HepG2 (cell line): ENCODE measurements at regions not wholly inside any gene's neighbourhood (a gene's known extent, or its start where the extent isn't known, plus 50 kb on each side); places are given as distances from the start of the nearest gene placed in this dataset.

ENCODE experiments used
- ATAC-seq: fragments of 200-7000 bp; cut with Tn5 transposase; 3 replicates; pipeline ENCODE4 v1.9.1; 2020; ENCODE audit warnings: mild to moderate bottlenecking, moderate library complexity
- BruUV-seq: library from RNA; stranded (reverse); fragments of 400-500 nt; replicated peaks from 2 replicates; lab custom pipeline; 2021; lab: Mats Ljungman, UMichigan
- CTCF ChIA-PET: fragments of 300-600 bp; formaldehyde crosslinking; extraction: SDS; loops from one replicate; lab custom pipeline; 2021; ENCODE audit warnings: low total read pairs, inconsistent platforms, low intra/inter-chr PET ratio; lab: Yijun Ruan, JAX
- POLR2A ChIA-PET: fragments of 350-600 bp; sonication (Branson Sonifier 250); formaldehyde crosslinking; loops from one replicate; lab custom pipeline; 2020; ENCODE audit warnings: antibody characterized with exemption, inconsistent platforms; lab: Yijun Ruan, JAX
- DNase-seq: peaks from one replicate; pipeline ENCODE4 v3.0.0-alpha.2; 2015; ENCODE audit warnings: low spot score
- FAIRE-seq: peaks from 3 replicates; lab custom pipeline; 2011; peaks lifted over from hg19 to GRCh38; lab: Jason Lieb, UNC
- H2AFZ ChIP-seq: one replicate; pipeline ENCODE4 v1.6.1; 2011; ENCODE audit warnings: low read length, inconsistent platforms
- H3K27ac ChIP-seq: fragments of 300-600 bp; 3 replicates; pipeline ENCODE4 v1.8.0; 2011; ENCODE audit warnings: mixed run types, mild to moderate bottlenecking, mixed read lengths, low read length, inconsistent platforms; ENCODE audit not compliant: insufficient read depth; ENCODE audit errors: extremely low read length
- H3K27me3 ChIP-seq, 2 experiments: fragments of 200-600 bp in 1 of 2; 2 replicates in 1 of 2; 3 replicates in 1 of 2; pipeline versions ENCODE4 v1.6.0 to v1.8.0; 2011; ENCODE audit warnings: low read length in 2 of 2, mild to moderate bottlenecking in 2 of 2, moderate library complexity in 2 of 2, inconsistent platforms in 1 of 2; ENCODE audit not compliant: insufficient read depth in 2 of 2, control insufficient read depth in 1 of 2
- H3K36me3 ChIP-seq, 2 experiments: fragments of 200-600 bp in 1 of 2; replicated peaks in 1 of 2; 2 replicates in 1 of 2; 3 replicates in 1 of 2; pipeline versions ENCODE4 v1.5.1 to v1.8.0; 2011; ENCODE audit warnings: low read length in 2 of 2, inconsistent platforms in 1 of 2; ENCODE audit not compliant: insufficient read depth in 2 of 2, control insufficient read depth in 1 of 2
- H3K4me1 ChIP-seq: 2 replicates; pipeline ENCODE4 v1.5.1; 2012; ENCODE audit warnings: low read length, inconsistent platforms; ENCODE audit not compliant: insufficient read depth
- H3K4me2 ChIP-seq: 2 replicates; pipeline ENCODE4 v1.6.0; 2011; ENCODE audit warnings: low read depth, low read length, inconsistent platforms
- H3K4me3 ChIP-seq, 3 experiments: fragments of 200-600 bp in 1 of 3; sonication (generic), shearing (Covaris generic) in 1 of 3; replicated peaks in 1 of 3; 2 replicates each; pipeline ENCODE4 v1.5.1; 2011 to 2016; ENCODE audit warnings: low read length in 3 of 3, inconsistent platforms in 2 of 3, low read depth in 2 of 3, mild to moderate bottlenecking in 2 of 3, control low read depth in 1 of 3, mixed read lengths in 1 of 3; ENCODE audit not compliant: insufficient read depth in 1 of 3
- H3K79me2 ChIP-seq: one replicate; pipeline ENCODE4 v1.6.1; 2011; ENCODE audit warnings: low read length, inconsistent platforms; ENCODE audit not compliant: insufficient read depth
- H3K9ac ChIP-seq: 2 replicates; pipeline ENCODE4 v1.6.0; 2011; ENCODE audit warnings: mild to moderate bottlenecking, low read depth, low read length, inconsistent platforms; ENCODE audit not compliant: insufficient read depth
- H3K9me3 ChIP-seq: 2 replicates; pipeline ENCODE4 v1.5.1; 2012; ENCODE audit warnings: mild to moderate bottlenecking, low read length
- H4K20me1 ChIP-seq: 2 replicates; pipeline ENCODE4 v1.6.0; 2011; ENCODE audit warnings: inconsistent platforms, mild to moderate bottlenecking, low read length, moderate library complexity; ENCODE audit not compliant: insufficient read depth
- ARNTL ChIP-seq: sonication (generic); formaldehyde crosslinking; IDR thresholded peaks from 2 replicates; pipeline ENCODE4 v1.4.0; 2020; ENCODE audit warnings: mild to moderate bottlenecking, missing genetic modification reagents
- ATF7-NPFF ChIP-seq: sonication (generic); formaldehyde crosslinking; IDR thresholded peaks from 2 replicates; pipeline ENCODE4 v1.8.1; 2023; ENCODE audit warnings: mild to moderate bottlenecking, low read depth, missing genetic modification reagents, moderate library complexity
- FOXM1 ChIP-seq: sonication (generic); formaldehyde crosslinking; IDR thresholded peaks from 2 replicates; pipeline ENCODE4 v1.5.0; 2020; ENCODE audit warnings: missing genetic modification reagents
- SNAI1 ChIP-seq: sonication (generic); formaldehyde crosslinking; IDR thresholded peaks from 2 replicates; pipeline ENCODE4 v1.5.0; 2020; ENCODE audit warnings: mild to moderate bottlenecking, missing genetic modification reagents, borderline replicate concordance
- SRSF1 ChIP-seq: fragments of 200-400 bp; formaldehyde crosslinking; optimal IDR thresholded peaks from 2 replicates; pipeline ENCODE3; 2017; ENCODE audit warnings: mild to moderate bottlenecking, low read depth, low read length, moderate library complexity
- TSC22D2 ChIP-seq: sonication (generic); formaldehyde crosslinking; IDR thresholded peaks from 2 replicates; pipeline ENCODE4 v1.5.1; 2020; ENCODE audit warnings: missing genetic modification reagents, mild to moderate bottlenecking, borderline replicate concordance
- ZBTB42 ChIP-seq: sonication (generic); formaldehyde crosslinking; IDR thresholded peaks from 2 replicates; pipeline ENCODE4 v1.5.0; 2020; ENCODE audit warnings: mild to moderate bottlenecking, missing genetic modification reagents
- ZNF33B ChIP-seq: sonication (generic); formaldehyde crosslinking; IDR thresholded peaks from 2 replicates; pipeline ENCODE4 v1.5.1; 2020; ENCODE audit warnings: mild to moderate bottlenecking, missing genetic modification reagents
- ZNF879 ChIP-seq: sonication (generic); formaldehyde crosslinking; IDR thresholded peaks from 2 replicates; pipeline ENCODE4 v1.8.1; 2023; ENCODE audit warnings: missing genetic modification reagents
- in situ Hi-C: cut with HindIII; loops from 2 replicates; pipeline ENCODE4 v1.10.0; 2017; ENCODE audit warnings: low pct_unique_long_range_greater_than_20kb; ENCODE audit not compliant: extremely low pct_ligation_motif_present
- intact Hi-C: fragments of 100-400 bp; cut with micrococcal nuclease; formaldehyde crosslinking; loops from one replicate; pipeline ENCODE4 v1.10.0; 2022; ENCODE audit not compliant: unreplicated experiment
- TF ChIP-seq, protein P1 (sequence below): sonication (generic); formaldehyde crosslinking; IDR thresholded peaks from 2 replicates; pipeline ENCODE4 v1.9.0; 2022; ENCODE audit warnings: low read depth, missing genetic modification reagents
- TF ChIP-seq, protein P2 (sequence below): sonication (generic); formaldehyde crosslinking; IDR thresholded peaks from 2 replicates; pipeline ENCODE4 v1.5.1; 2020; ENCODE audit warnings: mild to moderate bottlenecking, missing genetic modification reagents, borderline replicate concordance
- TF ChIP-seq, protein P3 (sequence below): sonication (generic); formaldehyde crosslinking; IDR thresholded peaks from 2 replicates; pipeline ENCODE4 v1.4.0; 2020; ENCODE audit warnings: missing genetic modification reagents, borderline replicate concordance
- TF ChIP-seq, protein P4 (sequence below): sonication (generic); formaldehyde crosslinking; IDR thresholded peaks from 2 replicates; pipeline ENCODE4 v1.4.0; 2020; ENCODE audit warnings: missing genetic modification reagents
- TF ChIP-seq, protein P5 (sequence below): sonication (generic); formaldehyde crosslinking; conservative IDR thresholded peaks from 2 replicates; pipeline ENCODE4 v1.8.0; 2022; ENCODE audit warnings: mild to moderate bottlenecking, moderate library complexity, missing genetic modification reagents

DNA sequence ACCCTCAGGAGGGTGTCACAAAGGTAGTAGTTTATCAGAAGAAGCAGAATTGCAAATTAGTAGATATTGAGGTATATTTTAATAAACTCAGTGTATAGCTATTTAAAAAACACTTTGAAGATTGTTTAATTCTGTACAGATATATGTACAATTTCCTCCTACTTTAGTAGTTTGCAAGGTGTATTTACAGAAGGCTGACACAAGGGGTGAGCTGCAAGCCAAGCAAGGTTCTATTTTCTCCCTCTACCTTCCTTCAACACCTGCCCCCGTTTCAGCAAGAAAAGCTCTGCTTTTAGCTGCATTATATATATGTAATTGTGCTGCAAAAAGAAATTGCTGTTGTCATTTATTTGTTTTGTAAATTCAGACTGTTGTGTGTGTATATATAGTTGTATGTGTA, 674.2 kb upstream of the PKN2 start (continued):
- TF ChIP-seq, protein P1, sequence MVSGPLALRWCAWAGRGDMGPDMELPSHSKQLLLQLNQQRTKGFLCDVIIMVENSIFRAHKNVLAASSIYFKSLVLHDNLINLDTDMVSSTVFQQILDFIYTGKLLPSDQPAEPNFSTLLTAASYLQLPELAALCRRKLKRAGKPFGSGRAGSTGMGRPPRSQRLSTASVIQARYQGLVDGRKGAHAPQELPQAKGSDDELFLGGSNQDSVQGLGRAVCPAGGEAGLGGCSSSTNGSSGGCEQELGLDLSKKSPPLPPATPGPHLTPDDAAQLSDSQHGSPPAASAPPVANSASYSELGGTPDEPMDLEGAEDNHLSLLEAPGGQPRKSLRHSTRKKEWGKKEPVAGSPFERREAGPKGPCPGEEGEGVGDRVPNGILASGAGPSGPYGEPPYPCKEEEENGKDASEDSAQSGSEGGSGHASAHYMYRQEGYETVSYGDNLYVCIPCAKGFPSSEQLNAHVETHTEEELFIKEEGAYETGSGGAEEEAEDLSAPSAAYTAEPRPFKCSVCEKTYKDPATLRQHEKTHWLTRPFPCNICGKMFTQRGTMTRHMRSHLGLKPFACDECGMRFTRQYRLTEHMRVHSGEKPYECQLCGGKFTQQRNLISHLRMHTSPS (CRISPR knock-in tag) = no peak
- TF ChIP-seq, protein P2, sequence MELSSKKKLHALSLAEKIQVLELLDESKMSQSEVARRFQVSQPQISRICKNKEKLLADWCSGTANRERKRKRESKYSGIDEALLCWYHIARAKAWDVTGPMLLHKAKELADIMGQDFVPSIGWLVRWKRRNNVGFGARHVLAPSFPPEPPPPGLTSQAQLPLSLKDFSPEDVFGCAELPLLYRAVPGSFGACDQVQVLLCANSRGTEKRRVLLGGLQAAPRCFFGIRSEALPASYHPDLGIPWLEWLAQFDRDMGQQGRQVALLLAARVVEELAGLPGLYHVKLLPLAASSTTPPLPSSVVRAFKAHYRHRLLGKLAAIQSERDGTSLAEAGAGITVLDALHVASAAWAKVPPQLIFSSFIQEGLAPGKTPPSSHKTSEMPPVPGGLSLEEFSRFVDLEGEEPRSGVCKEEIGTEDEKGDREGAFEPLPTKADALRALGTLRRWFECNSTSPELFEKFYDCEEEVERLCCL = no peak
- no peak for TF ChIP-seq ATF7-NPFF (CRISPR knock-in tag)
- TF ChIP-seq ZNF879 = no peak
- TF ChIP-seq, protein P3, sequence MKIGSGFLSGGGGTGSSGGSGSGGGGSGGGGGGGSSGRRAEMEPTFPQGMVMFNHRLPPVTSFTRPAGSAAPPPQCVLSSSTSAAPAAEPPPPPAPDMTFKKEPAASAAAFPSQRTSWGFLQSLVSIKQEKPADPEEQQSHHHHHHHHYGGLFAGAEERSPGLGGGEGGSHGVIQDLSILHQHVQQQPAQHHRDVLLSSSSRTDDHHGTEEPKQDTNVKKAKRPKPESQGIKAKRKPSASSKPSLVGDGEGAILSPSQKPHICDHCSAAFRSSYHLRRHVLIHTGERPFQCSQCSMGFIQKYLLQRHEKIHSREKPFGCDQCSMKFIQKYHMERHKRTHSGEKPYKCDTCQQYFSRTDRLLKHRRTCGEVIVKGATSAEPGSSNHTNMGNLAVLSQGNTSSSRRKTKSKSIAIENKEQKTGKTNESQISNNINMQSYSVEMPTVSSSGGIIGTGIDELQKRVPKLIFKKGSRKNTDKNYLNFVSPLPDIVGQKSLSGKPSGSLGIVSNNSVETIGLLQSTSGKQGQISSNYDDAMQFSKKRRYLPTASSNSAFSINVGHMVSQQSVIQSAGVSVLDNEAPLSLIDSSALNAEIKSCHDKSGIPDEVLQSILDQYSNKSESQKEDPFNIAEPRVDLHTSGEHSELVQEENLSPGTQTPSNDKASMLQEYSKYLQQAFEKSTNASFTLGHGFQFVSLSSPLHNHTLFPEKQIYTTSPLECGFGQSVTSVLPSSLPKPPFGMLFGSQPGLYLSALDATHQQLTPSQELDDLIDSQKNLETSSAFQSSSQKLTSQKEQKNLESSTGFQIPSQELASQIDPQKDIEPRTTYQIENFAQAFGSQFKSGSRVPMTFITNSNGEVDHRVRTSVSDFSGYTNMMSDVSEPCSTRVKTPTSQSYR (CRISPR knock-in tag) = no peak

DNA sequence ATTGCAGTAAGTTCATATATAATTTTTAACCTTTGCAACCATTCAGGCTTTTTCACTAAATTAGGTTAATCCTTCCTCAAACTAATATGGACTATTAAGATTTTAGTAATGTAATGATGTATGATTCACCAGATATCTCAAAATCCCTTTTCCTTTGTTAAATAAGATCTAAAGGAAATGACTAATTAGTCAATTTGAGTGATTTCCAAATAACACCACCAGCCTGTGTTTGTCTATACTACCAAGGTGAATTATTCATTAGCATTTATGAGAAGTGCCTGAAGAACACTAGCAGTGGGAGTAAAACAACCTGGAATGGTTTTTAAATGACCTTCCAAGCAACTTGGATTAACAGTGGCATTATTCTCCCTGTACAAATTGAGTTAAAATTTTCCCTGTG, 670.6 kb upstream of the PKN2 start:
- DNase-seq (no peak), ATAC-seq (no peak), FAIRE-seq (no peak)
- Histone ChIP-seq H3K4me3 (no peak overlapping the region), H3K9ac (no peak overlapping the region), H3K79me2 (no peaks in the 10 kb centered on the region), H2AFZ (no peak overlapping the region), H3K36me3 (no peaks in the 10 kb centered on the region), H3K27me3 (no peaks in the 10 kb centered on the region), H3K4me1 (no peaks in the 10 kb centered on the region), H4K20me1 (no peaks in the 10 kb centered on the region), H3K9me3 (no peaks in the 10 kb centered on the region), H3K27ac (no peak overlapping the region), H3K4me2 (no peak overlapping the region)
- in situ Hi-C loops (no loop called here), intact Hi-C loops (no loop called here)
- BruUV-seq = no TSS peak
- CTCF ChIA-PET = no interaction called here
- POLR2A ChIA-PET = no interaction called here
- TF ChIP-seq ZBTB42 (CRISPR knock-in tag) = no peak
- no peak for TF ChIP-seq TSC22D2 (CRISPR knock-in tag)
- TF ChIP-seq ZNF33B (CRISPR knock-in tag) = no peak
- no peak for TF ChIP-seq SRSF1
- TF ChIP-seq FOXM1 = no peak
- TF ChIP-seq, protein P4, sequence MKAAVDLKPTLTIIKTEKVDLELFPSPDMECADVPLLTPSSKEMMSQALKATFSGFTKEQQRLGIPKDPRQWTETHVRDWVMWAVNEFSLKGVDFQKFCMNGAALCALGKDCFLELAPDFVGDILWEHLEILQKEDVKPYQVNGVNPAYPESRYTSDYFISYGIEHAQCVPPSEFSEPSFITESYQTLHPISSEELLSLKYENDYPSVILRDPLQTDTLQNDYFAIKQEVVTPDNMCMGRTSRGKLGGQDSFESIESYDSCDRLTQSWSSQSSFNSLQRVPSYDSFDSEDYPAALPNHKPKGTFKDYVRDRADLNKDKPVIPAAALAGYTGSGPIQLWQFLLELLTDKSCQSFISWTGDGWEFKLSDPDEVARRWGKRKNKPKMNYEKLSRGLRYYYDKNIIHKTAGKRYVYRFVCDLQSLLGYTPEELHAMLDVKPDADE (CRISPR knock-in tag) = no peak
- no peak for TF ChIP-seq ARNTL (CRISPR knock-in tag)
- no peak for TF ChIP-seq SNAI1 (CRISPR knock-in tag)
- TF ChIP-seq, protein P5, sequence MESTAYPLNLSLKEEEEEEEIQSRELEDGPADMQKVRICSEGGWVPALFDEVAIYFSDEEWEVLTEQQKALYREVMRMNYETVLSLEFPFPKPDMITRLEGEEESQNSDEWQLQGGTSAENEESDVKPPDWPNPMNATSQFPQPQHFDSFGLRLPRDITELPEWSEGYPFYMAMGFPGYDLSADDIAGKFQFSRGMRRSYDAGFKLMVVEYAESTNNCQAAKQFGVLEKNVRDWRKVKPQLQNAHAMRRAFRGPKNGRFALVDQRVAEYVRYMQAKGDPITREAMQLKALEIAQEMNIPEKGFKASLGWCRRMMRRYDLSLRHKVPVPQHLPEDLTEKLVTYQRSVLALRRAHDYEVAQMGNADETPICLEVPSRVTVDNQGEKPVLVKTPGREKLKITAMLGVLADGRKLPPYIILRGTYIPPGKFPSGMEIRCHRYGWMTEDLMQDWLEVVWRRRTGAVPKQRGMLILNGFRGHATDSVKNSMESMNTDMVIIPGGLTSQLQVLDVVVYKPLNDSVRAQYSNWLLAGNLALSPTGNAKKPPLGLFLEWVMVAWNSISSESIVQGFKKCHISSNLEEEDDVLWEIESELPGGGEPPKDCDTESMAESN = no peak
